DMS53 treated with DMSO at 0.1 percent for 48 hours (cell line): ENCODE measurements at regions not wholly inside any gene's neighbourhood (a gene's known extent, or its start where the extent isn't known, plus 50 kb on each side); places are given as distances from the start of the nearest gene placed in this dataset.
A peak's percentile ranks its signal among the peaks of the same experiment; 100 is the strongest.

Experiments used
- DNase-seq: peaks from one replicate; lab custom pipeline; 2025; ENCODE audit not compliant: unreplicated experiment; lab: John Stamatoyannopoulos, UW

GRCh38 chr12:105915997-105916759 lies 222.6 kb downstream of the NUAK1 start:
- DNase-seq, result no peak

DNA sequence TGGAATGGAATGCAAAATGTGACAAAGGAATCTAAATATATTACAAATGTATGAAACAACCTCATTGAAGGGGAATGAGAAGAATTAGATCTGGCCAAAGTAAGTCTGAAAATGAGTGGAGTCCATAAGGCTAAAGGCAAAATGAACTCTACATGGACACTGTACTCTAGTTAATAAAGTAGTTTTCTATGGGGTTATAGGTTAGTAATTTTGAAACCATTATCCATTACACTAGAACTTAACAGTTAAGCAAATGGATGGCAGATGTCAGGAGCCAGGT lies 222.1 kb downstream of the NUAK1 start:
- no peak for DNase-seq

DNA sequence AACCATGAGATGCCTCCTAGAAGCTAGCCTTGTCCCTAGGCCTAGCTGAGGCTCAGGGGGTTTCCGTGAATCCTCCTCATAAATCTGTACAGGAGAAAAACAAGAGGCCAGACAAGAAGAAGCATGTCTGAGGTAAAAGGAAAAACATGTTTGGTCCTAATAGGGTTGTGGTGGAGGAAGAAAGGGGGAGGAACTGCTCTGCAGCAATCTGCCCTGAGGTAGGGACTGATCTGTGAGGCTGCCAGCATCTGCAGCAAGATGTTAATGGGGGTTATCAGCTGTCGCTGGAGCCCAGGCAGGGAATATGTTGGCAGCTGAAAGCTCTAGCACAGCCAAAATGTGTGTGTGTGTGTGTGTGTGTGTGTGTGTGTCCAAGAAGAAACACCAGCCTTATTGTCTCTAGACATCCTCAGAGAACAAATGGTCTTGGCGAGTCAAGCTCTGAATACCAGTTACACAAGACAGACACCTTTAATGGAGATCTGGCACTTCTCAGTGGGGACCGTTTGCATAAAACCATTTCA lies 218.5 kb downstream of the NUAK1 start:
- no peak for DNase-seq

GRCh38 chr12:105921055-105921454 lies 217.7 kb downstream of the NUAK1 start:
- no peak for DNase-seq

DNA sequence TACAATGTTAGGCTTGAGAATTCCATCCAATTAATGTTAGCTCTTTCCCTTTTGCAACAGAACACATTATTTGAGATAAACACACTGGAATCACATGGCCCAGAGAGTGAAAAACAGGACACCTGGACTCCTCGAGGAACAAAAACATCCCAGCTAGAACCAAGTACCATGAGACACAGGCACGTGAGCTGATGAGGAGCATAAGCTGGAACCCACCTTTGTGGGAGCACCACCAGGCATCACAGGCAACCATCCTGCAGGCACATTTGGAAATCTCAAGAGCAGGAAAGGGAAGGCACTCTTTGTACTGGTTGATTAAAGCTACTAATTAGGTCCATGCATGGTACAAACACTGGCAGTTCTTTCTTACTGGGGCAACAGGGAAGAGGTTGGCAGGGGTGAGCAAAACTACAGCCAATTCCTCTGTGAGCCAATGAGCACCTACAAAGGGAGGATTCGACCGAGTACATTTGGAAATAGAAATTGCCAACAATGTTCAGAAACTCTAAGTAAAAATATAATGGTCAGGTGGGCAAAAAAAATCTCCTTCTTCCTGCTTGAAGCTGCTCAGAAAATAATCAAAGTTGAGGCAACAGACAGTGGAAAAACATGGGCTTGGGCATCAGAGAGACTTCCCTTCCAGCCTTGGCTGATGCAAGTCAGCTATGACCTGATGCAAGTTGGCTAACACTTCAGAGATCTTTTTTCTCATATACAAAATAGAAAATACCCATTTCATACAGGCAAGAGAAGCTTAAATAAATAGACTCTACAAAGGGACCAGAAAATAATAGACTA lies 216.7 kb downstream of the NUAK1 start:
- DNase-seq, result no peak

- peak; percentile 96 for DNase-seq
These were observed 216.1 kb downstream of the NUAK1 start for GRCh38 chr12:105922670-105923102.

DNA sequence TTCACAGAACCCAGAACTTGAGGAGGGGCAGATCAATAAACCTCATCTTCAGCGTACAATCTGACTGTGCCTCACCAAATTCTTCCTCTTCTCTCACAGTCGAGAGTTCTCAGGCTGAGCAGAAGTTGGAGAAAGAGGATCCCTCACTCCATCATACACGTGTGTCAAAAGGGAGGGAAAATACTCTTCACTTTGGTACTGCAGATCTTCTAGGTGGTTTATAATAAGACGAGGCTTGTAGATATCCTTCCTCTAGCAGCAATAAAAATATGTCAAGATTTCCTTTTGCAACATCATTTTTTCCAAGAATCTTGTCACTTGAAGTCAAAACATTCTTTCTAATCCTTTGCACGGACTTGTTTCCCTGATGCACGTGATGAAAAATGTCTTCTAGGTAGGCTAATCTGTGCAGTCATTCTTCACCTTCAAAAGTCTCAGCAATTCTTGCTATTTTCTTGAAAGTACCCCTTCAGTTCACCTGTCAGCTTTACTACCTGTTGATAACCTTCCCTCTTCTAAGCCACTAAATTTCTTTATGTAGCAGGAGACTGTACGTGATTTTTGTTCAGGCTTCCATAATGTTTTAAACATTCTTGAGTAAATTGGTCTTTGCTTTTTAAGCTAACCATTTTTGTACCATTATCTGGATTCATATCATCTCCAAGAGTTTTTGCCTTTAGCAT lies 214.1 kb downstream of the NUAK1 start:
- DNase-seq, result no peak

DNA sequence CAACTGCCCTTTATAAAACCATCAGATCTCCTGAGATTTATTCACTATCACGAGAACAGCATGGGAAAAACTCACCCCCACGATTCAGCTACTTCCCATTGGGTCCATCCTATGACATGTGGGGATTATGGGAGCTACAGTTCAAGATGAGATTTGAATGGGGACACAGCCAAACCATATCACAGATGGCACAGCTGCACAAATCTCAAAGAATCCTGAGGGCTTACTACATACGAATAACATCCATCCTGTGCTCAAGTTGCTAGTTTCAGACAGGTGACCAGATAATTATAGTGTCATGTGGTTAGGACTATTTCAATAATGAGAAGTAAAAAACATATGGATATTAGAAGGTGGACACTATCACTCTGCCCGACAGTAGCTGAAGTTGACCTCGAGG lies 211.2 kb downstream of the NUAK1 start:
- DNase-seq, result no peak

GRCh38 chr12:105928436-105928835 lies 210.3 kb downstream of the NUAK1 start:
- peak; percentile 89 for DNase-seq

GRCh38 chr12:105929192-105929591 lies 209.6 kb downstream of the NUAK1 start:
- DNase-seq, result no peak

DNA sequence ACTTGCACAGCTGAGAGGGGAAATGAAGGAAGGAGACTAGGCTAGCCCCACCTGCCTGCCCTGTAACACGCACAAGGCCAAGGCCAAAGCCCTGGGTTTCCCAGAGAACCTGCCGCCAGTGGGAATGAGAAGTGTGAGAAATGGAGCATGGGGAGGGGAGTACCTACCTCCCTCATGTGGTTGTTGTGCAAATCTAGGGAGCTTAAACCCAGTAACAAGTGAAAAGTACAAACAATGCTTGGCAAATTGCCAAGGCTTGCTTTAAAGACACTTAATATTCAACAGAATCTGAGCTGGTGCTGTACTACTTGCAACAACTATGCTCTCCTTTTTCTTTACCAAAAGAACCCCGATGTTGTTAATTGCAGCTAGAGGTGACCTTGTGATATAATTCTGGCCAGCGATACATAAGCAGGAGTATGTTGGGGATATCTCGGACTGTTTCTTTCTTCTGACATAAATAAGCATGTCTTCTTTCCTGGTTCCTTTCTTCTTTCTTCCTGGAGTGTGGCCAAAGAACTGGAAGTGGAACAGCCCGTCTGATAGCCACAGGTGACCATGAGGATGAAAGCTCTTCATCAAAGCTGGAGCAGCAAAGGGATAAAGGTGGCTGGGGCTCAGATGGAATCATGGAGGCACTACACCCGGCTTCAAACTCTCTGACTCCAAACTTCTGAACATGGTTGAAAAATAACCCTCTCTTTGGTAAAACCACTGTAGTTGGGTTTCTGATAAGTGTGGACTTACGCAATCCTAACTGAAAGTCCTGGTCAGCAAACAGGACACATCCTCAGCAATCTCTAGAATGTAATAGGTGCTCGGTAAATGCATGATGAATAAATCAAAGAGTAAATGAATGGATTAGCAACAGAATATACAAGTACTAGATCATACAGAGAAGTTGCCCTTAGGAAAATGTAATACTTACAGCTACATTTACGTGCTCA lies 207.9 kb downstream of the NUAK1 start:
- DNase-seq, result no peak

DNA sequence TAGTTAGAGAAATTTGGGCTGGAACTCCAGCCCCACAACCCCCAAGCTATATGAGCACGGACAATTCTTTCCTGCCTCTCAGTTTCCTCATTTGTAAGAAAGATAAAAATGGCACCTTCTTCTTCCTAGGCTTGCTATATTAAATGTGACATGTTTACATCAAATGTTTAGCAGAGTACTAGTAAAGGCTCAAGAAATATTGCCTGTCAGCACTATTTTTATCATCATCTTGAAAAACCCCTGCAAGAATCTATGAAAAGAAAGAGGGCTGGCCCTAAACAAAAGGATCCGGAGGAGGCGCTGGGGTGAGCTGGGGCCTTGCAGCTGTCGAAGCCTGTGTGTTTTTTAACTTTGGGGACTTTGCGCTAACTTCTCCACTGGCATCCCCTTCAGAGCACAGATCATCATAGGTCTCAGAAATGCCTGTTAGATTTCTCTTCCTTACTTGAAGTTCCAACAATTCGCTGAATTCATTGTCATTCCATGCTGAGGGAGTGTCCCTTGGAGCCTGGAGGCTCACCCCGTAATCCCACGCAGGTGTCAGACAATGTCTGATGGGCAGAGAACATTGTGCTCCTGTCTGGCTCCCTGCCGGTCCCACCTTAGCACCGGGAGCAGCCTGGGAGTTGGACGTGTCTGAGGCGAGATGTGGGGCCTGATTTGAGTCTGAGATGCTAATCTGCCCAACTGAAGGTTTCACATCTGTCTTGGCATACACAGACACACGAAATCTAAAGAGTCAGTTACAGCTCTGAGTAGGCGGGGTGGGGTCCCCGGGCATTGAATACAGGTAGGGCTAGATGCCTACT lies 206.8 kb downstream of the NUAK1 start:
- no peak for DNase-seq

DNA sequence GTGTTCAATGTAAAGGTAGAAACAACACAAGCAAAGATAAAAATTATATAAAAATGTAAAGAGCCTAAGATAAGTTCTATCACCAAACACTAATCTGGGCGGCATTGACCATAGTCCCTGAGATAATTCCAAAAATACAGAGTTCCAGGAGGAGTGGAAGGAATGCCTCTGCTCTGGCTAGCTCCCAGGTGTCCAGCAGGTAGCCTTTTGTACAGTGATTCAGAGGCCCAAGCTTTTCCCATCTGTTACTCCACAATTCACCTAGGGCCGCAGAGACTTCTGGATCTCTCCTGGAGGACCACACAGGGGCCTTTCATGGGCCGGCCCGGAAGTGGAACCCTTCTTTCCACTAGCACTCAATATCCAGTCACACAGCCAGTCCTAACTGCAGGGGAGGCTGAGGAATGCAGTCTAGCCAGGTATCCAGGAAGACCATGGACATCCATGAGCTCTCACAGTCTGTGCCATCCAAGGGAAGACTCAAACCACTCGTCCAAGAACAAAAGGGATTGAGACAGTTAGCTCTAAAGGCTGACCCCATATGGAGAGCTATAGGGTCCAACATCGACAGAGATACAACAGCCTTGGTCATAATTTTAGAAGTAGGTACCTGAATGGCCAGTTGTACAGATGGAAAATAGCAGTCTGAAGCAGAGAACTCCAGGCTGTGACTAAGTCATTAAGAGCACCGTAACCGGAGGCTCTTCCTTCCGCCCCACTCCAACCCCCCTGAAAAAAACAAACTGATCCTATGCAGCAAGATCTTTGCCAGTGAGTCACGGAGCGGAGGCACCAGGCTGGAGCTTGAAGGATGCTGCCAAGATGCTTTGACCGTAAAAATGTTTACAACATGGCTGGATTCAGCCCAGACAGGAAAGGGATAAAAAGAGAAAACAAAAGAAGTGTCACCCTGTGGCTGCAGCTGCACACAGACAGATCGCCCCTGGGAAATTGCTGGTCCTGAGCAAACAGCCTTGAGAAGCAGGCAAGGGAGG lies 204.8 kb downstream of the NUAK1 start:
- no peak for DNase-seq

DNA sequence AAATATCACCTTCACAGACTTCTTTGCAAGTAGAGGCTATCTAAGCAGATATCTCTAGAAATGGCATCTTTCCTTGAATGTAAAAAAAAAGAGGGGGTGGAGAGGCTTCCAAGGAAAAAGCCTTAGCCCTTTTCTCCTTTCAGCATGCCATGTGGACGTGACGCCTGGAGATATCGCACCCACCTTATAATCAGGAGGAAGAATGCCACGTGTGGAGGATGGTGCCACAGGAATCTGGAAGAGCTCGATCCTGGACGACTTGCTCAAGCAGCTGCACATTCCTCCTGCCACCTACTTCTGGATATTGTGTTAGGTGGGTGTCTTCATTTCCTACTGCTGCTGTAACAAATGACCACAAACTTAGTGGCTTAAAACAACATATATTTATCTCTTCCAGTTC lies 203.6 kb downstream of the NUAK1 start:
- DNase-seq, result no peak

DNA sequence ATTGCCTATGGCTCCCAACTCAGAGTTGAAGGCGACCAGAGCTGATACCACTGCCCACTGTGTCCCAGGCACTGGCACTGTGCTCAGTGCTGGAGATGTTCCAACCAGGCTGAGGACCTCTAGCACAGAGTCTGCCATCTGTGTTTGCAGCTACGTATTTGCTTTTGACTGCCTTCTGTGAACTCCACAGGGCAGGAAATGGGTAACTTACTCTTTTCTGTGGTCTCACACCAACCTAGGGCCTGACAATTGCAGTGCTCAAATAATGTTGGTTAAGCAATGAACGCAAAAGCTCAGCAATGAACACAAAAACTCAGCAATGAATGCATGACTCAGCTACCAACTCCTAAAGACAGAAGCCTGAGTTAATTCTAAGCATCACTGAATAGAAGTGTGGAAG lies 202.8 kb downstream of the NUAK1 start:
- no peak for DNase-seq

DNA sequence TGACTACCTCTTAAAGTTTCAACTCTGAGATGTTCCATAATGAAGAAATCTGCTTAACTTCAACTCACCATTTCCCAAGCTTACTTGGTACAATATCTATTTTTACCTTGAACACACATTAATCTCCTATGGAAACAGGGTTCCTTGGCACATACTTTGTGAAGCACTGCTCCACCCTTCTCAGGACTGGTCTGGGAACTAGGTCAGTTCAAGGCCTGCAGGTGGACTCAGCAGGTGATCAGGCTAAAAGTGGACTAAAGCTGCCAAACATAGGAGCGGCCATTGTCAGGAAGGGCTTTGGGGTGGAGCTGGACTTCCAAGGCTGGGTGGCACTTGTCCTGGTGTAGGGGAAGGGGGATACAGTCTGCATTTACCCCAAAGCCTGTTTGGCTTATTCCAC lies 202.3 kb downstream of the NUAK1 start:
- DNase-seq, result no peak

- no peak for DNase-seq
These were observed 201.7 kb downstream of the NUAK1 start for GRCh38 chr12:105937009-105937408.

- DNase-seq, result no peak
These were observed 199.5 kb downstream of the NUAK1 start for GRCh38 chr12:105939181-105939721.
